H9 (cell line): ENCODE measurements at regions not wholly inside any gene's neighbourhood (a gene's known extent, or its start where the extent isn't known, plus 50 kb on each side); places are given as distances from the start of the nearest gene placed in this dataset.

Experiments used
- DNase-seq: peaks from one replicate; pipeline ENCODE4 v3.0.0-alpha.2; 2017
- H2AFZ ChIP-seq: one replicate; pipeline ENCODE4 v1.6.1; 2013; ENCODE audit warnings: mild to moderate bottlenecking, low read length, control low read depth, moderate library complexity
- H2AK5ac ChIP-seq: 2 replicates; pipeline ENCODE4 v1.6.1; 2013; ENCODE audit warnings: low read length, control low read depth, mixed read lengths; ENCODE audit not compliant: insufficient read length
- H2BK120ac ChIP-seq: one replicate; pipeline ENCODE4 v1.6.1; 2013; ENCODE audit warnings: low read depth, mild to moderate bottlenecking, low read length, control low read depth, inconsistent platforms; ENCODE audit not compliant: poor library complexity, severe bottlenecking
- H2BK12ac ChIP-seq: 2 replicates; pipeline ENCODE4 v1.6.1; 2013; ENCODE audit warnings: low read length, control low read depth, mixed read lengths, low read depth; ENCODE audit not compliant: insufficient read length
- H2BK15ac ChIP-seq: 2 replicates; pipeline ENCODE4 v1.6.1; 2013; ENCODE audit warnings: low read depth, low read length, control low read depth
- H2BK20ac ChIP-seq: one replicate; pipeline ENCODE4 v1.6.1; 2013; ENCODE audit warnings: low read depth, mild to moderate bottlenecking, low read length, control low read depth, inconsistent platforms; ENCODE audit not compliant: poor library complexity, severe bottlenecking
- H2BK5ac ChIP-seq: 2 replicates; pipeline ENCODE4 v1.6.1; 2013; ENCODE audit warnings: low read length, control low read depth, mixed read lengths; ENCODE audit not compliant: insufficient read length
- H3K14ac ChIP-seq: 2 replicates; pipeline ENCODE4 v1.6.1; 2013; ENCODE audit warnings: low read length, control low read depth; ENCODE audit not compliant: insufficient read depth
- H3K18ac ChIP-seq: 2 replicates; pipeline ENCODE4 v1.6.1; 2013; ENCODE audit warnings: low read depth, mild to moderate bottlenecking, mixed read lengths, low read length, control low read depth; ENCODE audit not compliant: insufficient read length
- H3K23ac ChIP-seq: 2 replicates; pipeline ENCODE4 v1.6.1; 2013; ENCODE audit warnings: low read length, control low read depth, mixed read lengths, low read depth; ENCODE audit not compliant: insufficient read length
- H3K23me2 ChIP-seq: 2 replicates; pipeline ENCODE4 v1.6.1; 2013; ENCODE audit warnings: low read depth, mild to moderate bottlenecking, mixed read lengths, low read length, control low read depth; ENCODE audit not compliant: insufficient read length, poor library complexity, severe bottlenecking
- H3K27ac ChIP-seq: 2 replicates; pipeline ENCODE4 v1.5.1; 2013; ENCODE audit warnings: low read length, control low read depth, mixed read lengths, low read depth; ENCODE audit not compliant: insufficient read length
- H3K27me3 ChIP-seq: 2 replicates; pipeline ENCODE4 v1.6.1; 2013; ENCODE audit warnings: low read length, control low read depth, inconsistent platforms; ENCODE audit not compliant: insufficient read depth
- H3K4ac ChIP-seq: 2 replicates; pipeline ENCODE4 v1.6.1; 2013; ENCODE audit warnings: low read depth, mild to moderate bottlenecking, control low read depth, inconsistent platforms, low read length, moderate library complexity
- H3K4me1 ChIP-seq: 2 replicates; pipeline ENCODE4 v1.6.1; 2013; ENCODE audit warnings: low read length, control low read depth, inconsistent platforms; ENCODE audit not compliant: insufficient read depth
- H3K4me2 ChIP-seq: 2 replicates; pipeline ENCODE4 v1.6.1; 2013; ENCODE audit warnings: low read length, control low read depth, mixed read lengths; ENCODE audit not compliant: insufficient read length, insufficient read depth
- H3K56ac ChIP-seq: 2 replicates; pipeline ENCODE4 v1.6.1; 2013; ENCODE audit warnings: low read depth, mild to moderate bottlenecking, mixed read lengths, low read length, control low read depth; ENCODE audit not compliant: insufficient read length
- H3K79me1 ChIP-seq: 2 replicates; pipeline ENCODE4 v1.6.1; 2013; ENCODE audit warnings: low read depth, mild to moderate bottlenecking, moderate library complexity, low read length, control low read depth, inconsistent platforms; ENCODE audit not compliant: insufficient read depth, poor library complexity, severe bottlenecking
- H3K79me2 ChIP-seq: 2 replicates; pipeline ENCODE4 v1.6.1; 2013; ENCODE audit warnings: low read length, control low read depth, inconsistent platforms; ENCODE audit not compliant: insufficient read depth
- H3K9ac ChIP-seq: 2 replicates; pipeline ENCODE4 v1.6.1; 2013; ENCODE audit warnings: low read length, control low read depth, mixed read lengths; ENCODE audit not compliant: insufficient read length; ENCODE audit errors: extremely low read depth
- H3K9me3 ChIP-seq: one replicate; pipeline ENCODE4 v1.6.1; 2013; ENCODE audit warnings: low read depth, low read length, inconsistent platforms; ENCODE audit not compliant: control insufficient read depth
- H3T11ph ChIP-seq: one replicate; pipeline ENCODE4 v1.6.1; 2013; ENCODE audit warnings: mild to moderate bottlenecking, low read length, control low read depth, inconsistent platforms
- H4K20me1 ChIP-seq: one replicate; pipeline ENCODE4 v1.6.1; 2013; ENCODE audit not compliant: control insufficient read depth, insufficient read length, insufficient read depth
- H4K5ac ChIP-seq: 2 replicates; pipeline ENCODE4 v1.6.1; 2013; ENCODE audit warnings: low read depth, mild to moderate bottlenecking, mixed read lengths, low read length, control low read depth; ENCODE audit not compliant: insufficient read length
- H4K8ac ChIP-seq: replicated peaks from 2 replicates; pipeline ENCODE4 v1.6.1; 2013; ENCODE audit warnings: low read length, control low read depth, mixed read lengths, low read depth; ENCODE audit not compliant: insufficient read length
- H4K91ac ChIP-seq: 2 replicates; pipeline ENCODE4 v1.6.1; 2013; ENCODE audit warnings: low read depth, mild to moderate bottlenecking, moderate library complexity, mixed read lengths, low read length, control low read depth; ENCODE audit not compliant: insufficient read length
- H3K27ac Mint-ChIP-seq, 3 experiments: 2 replicates in 2 of 3; 3 replicates in 1 of 3; pipeline ENCODE4 v1.8.0; 2020 to 2021; ENCODE audit warnings: mixed read lengths in 3 of 3, mild to moderate bottlenecking in 1 of 3, moderate library complexity in 1 of 3
- H3K27me3 Mint-ChIP-seq: 2 replicates; pipeline ENCODE4 v1.8.0; 2021; ENCODE audit warnings: low read depth, mild to moderate bottlenecking, moderate library complexity, mixed read lengths
- H3K36me3 Mint-ChIP-seq, 3 experiments: 2 replicates in 2 of 3; 3 replicates in 1 of 3; pipeline ENCODE4 v1.8.0; 2020 to 2021; ENCODE audit warnings: low read depth in 3 of 3, mixed read lengths in 3 of 3; ENCODE audit not compliant: insufficient read depth in 1 of 3
- H3K4me1 Mint-ChIP-seq, 2 experiments: 2 replicates each; pipeline ENCODE4 v1.8.0; 2020; ENCODE audit warnings: mixed read lengths in 2 of 2
- H3K4me3 Mint-ChIP-seq, 2 experiments: 2 replicates in 1 of 2; 3 replicates in 1 of 2; pipeline ENCODE4 v1.8.0; 2020 to 2021; ENCODE audit warnings: mild to moderate bottlenecking in 2 of 2, mixed read lengths in 2 of 2, moderate library complexity in 1 of 2
- H3K9me3 Mint-ChIP-seq, 2 experiments: 2 replicates in 1 of 2; 3 replicates in 1 of 2; pipeline ENCODE4 v1.8.0; 2020; ENCODE audit warnings: mild to moderate bottlenecking in 2 of 2, mixed read lengths in 2 of 2, moderate library complexity in 1 of 2
- CTCF ChIP-seq: fragments of 200-600 bp; sonication (generic); conservative IDR thresholded peaks from 3 replicates; pipeline ENCODE4 v1.8.0; 2021; ENCODE audit warnings: antibody characterized with exemption, mild to moderate bottlenecking
- WGBS: extraction: QIAGEN DNeasy Blood & Tissue Kit; methylation state at CpG from one replicate; pipeline ENCODE4 v1.1.7; 2013; ENCODE audit warnings: missing lambda C conversion rate, low lambda C conversion rate, mixed read lengths; ENCODE audit not compliant: insufficient read length; ENCODE audit errors: extremely low coverage; 5-methylcytosine and 5-hydroxymethylcytosine counted together

GRCh38 chr7:35526645-35527044, 168.3 kb downstream of the HERPUD2 start:
- Histone ChIP-seq H4K20me1 (no peaks in the 10 kb centered on the region), H4K8ac (no peak overlapping the region), H3K4me2 (no peak overlapping the region), H2BK5ac (no peak overlapping the region), H3K9me3 (no peaks in the 10 kb centered on the region), H3K18ac (no peak overlapping the region), H3K79me2 (no peaks in the 10 kb centered on the region), H2BK120ac (no peak overlapping the region), H3K4ac (no peak overlapping the region), H3K23me2 (no peaks in the 10 kb centered on the region), H2AK5ac (no peak overlapping the region), H2BK12ac (no peak overlapping the region), H3T11ph (no peak overlapping the region), H4K91ac (no peak overlapping the region), H2BK15ac (no peak overlapping the region), H3K4me1 (no peaks in the 10 kb centered on the region), H3K14ac (no peak overlapping the region), H2AFZ (no peak overlapping the region), H3K79me1 (no peaks in the 10 kb centered on the region), H4K5ac (no peak overlapping the region), H3K56ac (no peak overlapping the region), H3K27me3 (no peaks in the 10 kb centered on the region), H3K9ac (no peak overlapping the region), H2BK20ac (no peak overlapping the region), H3K27ac (no peak overlapping the region), H3K23ac (no peak overlapping the region)
- Mint-ChIP-seq H3K4me1 (no peaks in the 10 kb centered on the region), H3K4me3 (no peak overlapping the region), H3K27me3 (peaks cover 9% of the 10 kb centered on the region), H3K36me3 (no peaks in the 10 kb centered on the region), H3K9me3 (peaks cover 0 to 4% of the 10 kb centered on the region in 2 experiments; a peak in 2 of 5 replicates), H3K27ac (no peak overlapping the region)
- no peak for TF ChIP-seq CTCF
- DNase-seq: no peak
- WGBS: no CpG with 5 or more reads among the region's 4 CpGs
